GM12878 (cell line): ENCODE measurements at regions not wholly inside any gene's neighbourhood (a gene's known extent, or its start where the extent isn't known, plus 50 kb on each side); places are given as distances from the start of the nearest gene placed in this dataset.

Source experiments
- ATAC-seq: fragments of 200-7000 bp; cut with Tn5 transposase; 3 replicates; pipeline ENCODE4 v1.9.1; 2020; ENCODE audit warnings: mild to moderate bottlenecking, moderate library complexity
- BruUV-seq: library from RNA; stranded (reverse); fragments of 400-500 nt; replicated peaks from 2 replicates; lab custom pipeline; 2021; lab: Mats Ljungman, UMichigan
- CTCF ChIA-PET: fragments of 300-600 bp; sonication (Branson Sonifier 250); formaldehyde crosslinking; extraction: SDS; loops from one replicate; lab custom pipeline; 2021; ENCODE audit warnings: inconsistent platforms; lab: Yijun Ruan, JAX
- POLR2A ChIA-PET: fragments of 350-600 bp; formaldehyde crosslinking; extraction: SDS; loops from one replicate; lab custom pipeline; 2021; ENCODE audit warnings: inconsistent platforms; lab: Charles Lee
- RAD21 ChIA-PET: fragments of 300-600 bp; sonication (Branson Sonifier 250); formaldehyde crosslinking; loops from one replicate; lab custom pipeline; 2023; ENCODE audit warnings: antibody characterized with exemption; ENCODE audit not compliant: unreplicated experiment; lab: Charles Lee
- SMC1A ChIA-PET: fragments of 300-600 bp; sonication (Branson Sonifier 250); formaldehyde crosslinking; loops from one replicate; lab custom pipeline; 2023; ENCODE audit not compliant: unreplicated experiment, uncharacterized antibody; lab: Charles Lee
- DNase-seq: peaks from one replicate; pipeline ENCODE4 v3.0.0-alpha.2; 2011; ENCODE audit warnings: low read depth, low spot score
- FAIRE-seq: peaks from 3 replicates; lab custom pipeline; 2011; peaks lifted over from hg19 to GRCh38; lab: Jason Lieb, UNC
- H2AFZ ChIP-seq: 2 replicates; pipeline ENCODE4 v1.6.0; 2011; ENCODE audit warnings: low read depth, low read length, control low read depth; ENCODE audit not compliant: control insufficient read depth
- H3K27ac ChIP-seq: 2 replicates; pipeline ENCODE4 v1.5.1; 2011; ENCODE audit warnings: control low read depth; ENCODE audit not compliant: control insufficient read depth, insufficient read depth
- H3K27me3 ChIP-seq, 2 experiments: replicated peaks in 1 of 2; 2 replicates each; pipeline versions ENCODE4 v1.6.0 to v1.6.1; 2011; ENCODE audit warnings: low read length in 1 of 2; ENCODE audit not compliant: control insufficient read depth in 2 of 2, insufficient read depth in 2 of 2
- H3K36me3 ChIP-seq, 2 experiments: 2 replicates each; pipeline ENCODE4 v1.5.1; 2011; ENCODE audit warnings: low read length in 1 of 2; ENCODE audit not compliant: control insufficient read depth in 2 of 2, insufficient read depth in 2 of 2
- H3K4me1 ChIP-seq: 2 replicates; pipeline ENCODE4 v1.6.1; 2011; ENCODE audit warnings: mild to moderate bottlenecking, low read length, moderate library complexity, mixed read lengths; ENCODE audit not compliant: control insufficient read depth, insufficient read depth
- H3K4me2 ChIP-seq: 2 replicates; pipeline ENCODE4 v1.6.0; 2011; ENCODE audit warnings: control low read depth; ENCODE audit not compliant: control insufficient read depth, insufficient read depth
- H3K4me3 ChIP-seq: fragments of 200-600 bp; sonication (generic); 2 replicates; pipeline ENCODE4 v1.5.1; 2016
- H3K79me2 ChIP-seq: 2 replicates; pipeline ENCODE4 v1.6.0; 2011; ENCODE audit warnings: low read length; ENCODE audit not compliant: control insufficient read depth, insufficient read depth
- H3K9ac ChIP-seq: 2 replicates; pipeline ENCODE4 v1.8.0; 2011; ENCODE audit warnings: low read length, control low read depth, mixed read lengths; ENCODE audit not compliant: control insufficient read depth, insufficient read depth
- H3K9me3 ChIP-seq: replicated peaks from 3 replicates; pipeline ENCODE4 v1.5.1; 2011; ENCODE audit warnings: mild to moderate bottlenecking, low read length; ENCODE audit not compliant: control insufficient read depth, insufficient read depth
- H4K20me1 ChIP-seq: 2 replicates; pipeline ENCODE4 v1.6.0; 2011; ENCODE audit not compliant: control insufficient read depth, insufficient read depth
- FOS ChIP-seq: IDR thresholded peaks from 3 replicates; pipeline ENCODE4 v1.6.1; 2011; ENCODE audit warnings: borderline replicate concordance; ENCODE audit not compliant: insufficient read length; ENCODE audit errors: extremely low read depth
- FOXM1 ChIP-seq: IDR thresholded peaks from 2 replicates; pipeline ENCODE4 v1.6.1; 2012; ENCODE audit warnings: low read depth, mild to moderate bottlenecking, inconsistent platforms, low read length, moderate library complexity
- JUNB ChIP-seq: IDR thresholded peaks from 2 replicates; pipeline ENCODE4 v1.6.1; 2016; ENCODE audit warnings: antibody characterized with exemption, mild to moderate bottlenecking
- JUND ChIP-seq: IDR thresholded peaks from 2 replicates; pipeline ENCODE4 v1.6.1; 2012; ENCODE audit warnings: low read depth, mild to moderate bottlenecking, low read length, improper control_type of control experiment, moderate library complexity
- PAX5 ChIP-seq: IDR thresholded peaks from 2 replicates; pipeline ENCODE4 v1.6.1; 2011; ENCODE audit warnings: low read depth, low read length, borderline replicate concordance
- POLR2AphosphoS5 ChIP-seq: IDR thresholded peaks from 2 replicates; pipeline ENCODE4 v1.6.1; 2011; ENCODE audit warnings: mild to moderate bottlenecking, low read length, inconsistent platforms
- TAF1 ChIP-seq: IDR thresholded peaks from 2 replicates; pipeline ENCODE4 v1.6.1; 2011; ENCODE audit warnings: mild to moderate bottlenecking, low read depth, low read length, borderline replicate concordance
- TBL1XR1 ChIP-seq: IDR thresholded peaks from 2 replicates; pipeline ENCODE4 v1.6.1; 2012; ENCODE audit warnings: low read depth, low read length, improper control_type of control experiment
- ZBED1 ChIP-seq: IDR thresholded peaks from 2 replicates; pipeline ENCODE4 v1.6.1; 2016; ENCODE audit warnings: borderline replicate concordance
- ZSCAN29 ChIP-seq: fragments of 450-650 bp; IDR thresholded peaks from 2 replicates; pipeline ENCODE4 v1.6.1; 2017; ENCODE audit warnings: mild to moderate bottlenecking, moderate library complexity
- WGBS: methylation state at CpG from one replicate; pipeline ENCODE4 v1.1.6; 2016; ENCODE audit warnings: low lambda C conversion rate; ENCODE audit not compliant: insufficient replicate concordance, insufficient coverage; ENCODE audit errors: missing lambda C conversion rate; 5-methylcytosine and 5-hydroxymethylcytosine counted together
- in situ Hi-C: fragments of 300-500 bp; cut with MboI; formaldehyde crosslinking; loops from 9 replicates; pipeline ENCODE4 v1.14.3; 2018; ENCODE audit warnings: mixed read lengths
- intact Hi-C: fragments of 100-400 bp; cut with micrococcal nuclease; formaldehyde crosslinking; loops from one replicate; pipeline ENCODE4 v1.14.2; 2022; ENCODE audit not compliant: unreplicated experiment
- TF ChIP-seq, protein P1 (sequence below): IDR thresholded peaks from 2 replicates; pipeline ENCODE4 v1.6.1; 2011; ENCODE audit warnings: borderline replicate concordance, low read depth, mild to moderate bottlenecking, moderate library complexity, low read length; ENCODE audit not compliant: insufficient read depth, poor library complexity, severe bottlenecking
- TF ChIP-seq, protein P2 (sequence below): fragments of 450-650 bp; IDR thresholded peaks from 2 replicates; pipeline ENCODE4 v1.6.1; 2017; ENCODE audit warnings: antibody characterized with exemption, mild to moderate bottlenecking, moderate library complexity
- TF ChIP-seq, protein P3 (sequence below): fragments of 450-650 bp; IDR thresholded peaks from 2 replicates; pipeline ENCODE4 v1.6.1; 2018; ENCODE audit warnings: mild to moderate bottlenecking, low read depth, moderate library complexity; ENCODE audit not compliant: partially characterized antibody
- TF ChIP-seq, protein P4 (sequence below): fragments of 450-650 bp; IDR thresholded peaks from 2 replicates; pipeline ENCODE4 v1.6.1; 2017; ENCODE audit warnings: low read depth, mild to moderate bottlenecking, moderate library complexity

DNA sequence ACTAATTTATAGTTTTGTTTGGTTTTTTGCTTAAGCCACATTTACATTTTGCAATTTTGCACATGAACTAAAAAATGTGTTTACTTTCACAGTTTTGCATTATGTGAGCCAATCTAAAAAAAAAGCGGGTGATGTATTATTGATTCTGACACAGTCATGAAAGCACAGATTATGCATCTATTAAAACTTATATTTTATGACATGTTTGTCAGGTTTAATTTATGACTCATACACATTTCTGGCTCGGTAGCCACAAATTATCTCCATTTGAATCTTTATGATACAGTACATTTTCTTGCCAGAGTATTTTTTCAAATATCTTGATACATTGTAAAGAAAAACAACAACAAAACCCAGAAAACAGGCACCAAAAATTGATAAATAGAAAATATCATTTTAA is 280.4 kb upstream of the GRIP1 start (continued):
- TF ChIP-seq, protein P1, sequence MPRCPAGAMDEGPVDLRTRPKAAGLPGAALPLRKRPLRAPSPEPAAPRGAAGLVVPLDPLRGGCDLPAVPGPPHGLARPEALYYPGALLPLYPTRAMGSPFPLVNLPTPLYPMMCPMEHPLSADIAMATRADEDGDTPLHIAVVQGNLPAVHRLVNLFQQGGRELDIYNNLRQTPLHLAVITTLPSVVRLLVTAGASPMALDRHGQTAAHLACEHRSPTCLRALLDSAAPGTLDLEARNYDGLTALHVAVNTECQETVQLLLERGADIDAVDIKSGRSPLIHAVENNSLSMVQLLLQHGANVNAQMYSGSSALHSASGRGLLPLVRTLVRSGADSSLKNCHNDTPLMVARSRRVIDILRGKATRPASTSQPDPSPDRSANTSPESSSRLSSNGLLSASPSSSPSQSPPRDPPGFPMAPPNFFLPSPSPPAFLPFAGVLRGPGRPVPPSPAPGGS = no peak
- TF ChIP-seq, all 136 proteins: peak for 0

DNA sequence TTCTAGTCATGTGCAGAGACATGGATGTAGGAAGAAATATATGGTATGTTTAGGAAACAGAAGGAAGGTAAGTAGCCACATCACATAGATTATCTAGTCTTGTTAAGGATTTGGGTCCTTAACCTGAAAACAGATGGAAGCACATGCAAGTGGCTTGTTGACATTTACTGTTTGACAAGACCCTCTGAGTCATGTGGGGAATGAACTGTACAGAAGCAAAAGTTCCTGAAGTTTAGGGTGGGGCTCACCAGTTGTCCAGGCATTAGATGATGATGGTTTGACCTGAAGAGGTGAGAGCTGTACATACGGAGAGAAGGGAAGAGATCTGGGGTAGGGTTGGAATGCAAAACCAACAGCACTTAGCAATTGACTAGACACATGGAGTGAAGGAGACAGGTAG is 281.1 kb upstream of the GRIP1 start:
- no peak for FAIRE-seq
- no peak for TF ChIP-seq POLR2AphosphoS5
- TF ChIP-seq, protein P2, sequence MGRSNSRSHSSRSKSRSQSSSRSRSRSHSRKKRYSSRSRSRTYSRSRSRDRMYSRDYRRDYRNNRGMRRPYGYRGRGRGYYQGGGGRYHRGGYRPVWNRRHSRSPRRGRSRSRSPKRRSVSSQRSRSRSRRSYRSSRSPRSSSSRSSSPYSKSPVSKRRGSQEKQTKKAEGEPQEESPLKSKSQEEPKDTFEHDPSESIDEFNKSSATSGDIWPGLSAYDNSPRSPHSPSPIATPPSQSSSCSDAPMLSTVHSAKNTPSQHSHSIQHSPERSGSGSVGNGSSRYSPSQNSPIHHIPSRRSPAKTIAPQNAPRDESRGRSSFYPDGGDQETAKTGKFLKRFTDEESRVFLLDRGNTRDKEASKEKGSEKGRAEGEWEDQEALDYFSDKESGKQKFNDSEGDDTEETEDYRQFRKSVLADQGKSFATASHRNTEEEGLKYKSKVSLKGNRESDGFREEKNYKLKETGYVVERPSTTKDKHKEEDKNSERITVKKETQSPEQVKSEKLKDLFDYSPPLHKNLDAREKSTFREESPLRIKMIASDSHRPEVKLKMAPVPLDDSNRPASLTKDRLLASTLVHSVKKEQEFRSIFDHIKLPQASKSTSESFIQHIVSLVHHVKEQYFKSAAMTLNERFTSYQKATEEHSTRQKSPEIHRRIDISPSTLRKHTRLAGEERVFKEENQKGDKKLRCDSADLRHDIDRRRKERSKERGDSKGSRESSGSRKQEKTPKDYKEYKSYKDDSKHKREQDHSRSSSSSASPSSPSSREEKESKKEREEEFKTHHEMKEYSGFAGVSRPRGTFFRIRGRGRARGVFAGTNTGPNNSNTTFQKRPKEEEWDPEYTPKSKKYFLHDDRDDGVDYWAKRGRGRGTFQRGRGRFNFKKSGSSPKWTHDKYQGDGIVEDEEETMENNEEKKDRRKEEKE = no peak
- TF ChIP-seq ZBED1 = no peak
- TF ChIP-seq ZSCAN29 = no peak
- TF ChIP-seq FOS = no peak
- no peak for TF ChIP-seq JUND
- TF ChIP-seq TAF1 = no peak
- TF ChIP-seq PAX5 = no peak
- TF ChIP-seq FOXM1 = no peak
- TF ChIP-seq, protein P3, sequence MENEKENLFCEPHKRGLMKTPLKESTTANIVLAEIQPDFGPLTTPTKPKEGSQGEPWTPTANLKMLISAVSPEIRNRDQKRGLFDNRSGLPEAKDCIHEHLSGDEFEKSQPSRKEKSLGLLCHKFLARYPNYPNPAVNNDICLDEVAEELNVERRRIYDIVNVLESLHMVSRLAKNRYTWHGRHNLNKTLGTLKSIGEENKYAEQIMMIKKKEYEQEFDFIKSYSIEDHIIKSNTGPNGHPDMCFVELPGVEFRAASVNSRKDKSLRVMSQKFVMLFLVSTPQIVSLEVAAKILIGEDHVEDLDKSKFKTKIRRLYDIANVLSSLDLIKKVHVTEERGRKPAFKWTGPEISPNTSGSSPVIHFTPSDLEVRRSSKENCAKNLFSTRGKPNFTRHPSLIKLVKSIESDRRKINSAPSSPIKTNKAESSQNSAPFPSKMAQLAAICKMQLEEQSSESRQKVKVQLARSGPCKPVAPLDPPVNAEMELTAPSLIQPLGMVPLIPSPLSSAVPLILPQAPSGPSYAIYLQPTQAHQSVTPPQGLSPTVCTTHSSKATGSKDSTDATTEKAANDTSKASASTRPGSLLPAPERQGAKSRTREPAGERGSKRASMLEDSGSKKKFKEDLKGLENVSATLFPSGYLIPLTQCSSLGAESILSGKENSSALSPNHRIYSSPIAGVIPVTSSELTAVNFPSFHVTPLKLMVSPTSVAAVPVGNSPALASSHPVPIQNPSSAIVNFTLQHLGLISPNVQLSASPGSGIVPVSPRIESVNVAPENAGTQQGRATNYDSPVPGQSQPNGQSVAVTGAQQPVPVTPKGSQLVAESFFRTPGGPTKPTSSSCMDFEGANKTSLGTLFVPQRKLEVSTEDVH = no peak
- TF ChIP-seq JUNB = no peak
- no peak for TF ChIP-seq TBL1XR1
- TF ChIP-seq, protein P4, sequence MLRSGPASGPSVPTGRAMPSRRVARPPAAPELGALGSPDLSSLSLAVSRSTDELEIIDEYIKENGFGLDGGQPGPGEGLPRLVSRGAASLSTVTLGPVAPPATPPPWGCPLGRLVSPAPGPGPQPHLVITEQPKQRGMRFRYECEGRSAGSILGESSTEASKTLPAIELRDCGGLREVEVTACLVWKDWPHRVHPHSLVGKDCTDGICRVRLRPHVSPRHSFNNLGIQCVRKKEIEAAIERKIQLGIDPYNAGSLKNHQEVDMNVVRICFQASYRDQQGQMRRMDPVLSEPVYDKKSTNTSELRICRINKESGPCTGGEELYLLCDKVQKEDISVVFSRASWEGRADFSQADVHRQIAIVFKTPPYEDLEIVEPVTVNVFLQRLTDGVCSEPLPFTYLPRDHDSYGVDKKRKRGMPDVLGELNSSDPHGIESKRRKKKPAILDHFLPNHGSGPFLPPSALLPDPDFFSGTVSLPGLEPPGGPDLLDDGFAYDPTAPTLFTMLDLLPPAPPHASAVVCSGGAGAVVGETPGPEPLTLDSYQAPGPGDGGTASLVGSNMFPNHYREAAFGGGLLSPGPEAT = no peak

More for the DNA sequence above, 281.1 kb upstream of the GRIP1 start:
- Histone ChIP-seq H3K27me3 (no peaks in the 10 kb centered on the region), H3K36me3 (no peaks in the 10 kb centered on the region), H3K4me1 (no peaks in the 10 kb centered on the region), H3K4me2 (no peak overlapping the region), H2AFZ (no peak overlapping the region), H3K4me3 (no peak overlapping the region), H3K79me2 (no peaks in the 10 kb centered on the region), H4K20me1 (no peaks in the 10 kb centered on the region), H3K9me3 (no peaks in the 10 kb centered on the region), H3K9ac (no peak overlapping the region), H3K27ac (no peak overlapping the region)
- ChIA-PET CTCF (no interaction called here), POLR2A (no interaction called here), SMC1A (interaction anchor here (0.6 kb wide), 1 partner anchor 142 kb away, joined by 4 read pairs; no protein-coding TSS in a partner anchor), RAD21 (no interaction called here)
- intact Hi-C loops = no loop called here
- ATAC-seq (no peak), DNase-seq (no peak)
- in situ Hi-C loops = no loop called here
- 31% methylated on average over 1 of the region's 1 CpG for WGBS
- no TSS peak for BruUV-seq
